GM23338 (cell line): ENCODE measurements at regions not wholly inside any gene's neighbourhood (a gene's known extent, or its start where the extent isn't known, plus 50 kb on each side); places are given as distances from the start of the nearest gene placed in this dataset.

Experiments used
- CREB1 ChIP-seq: fragments of 250-450 bp; sonication (Bioruptor Pico); IDR thresholded peaks from 2 replicates; pipeline ENCODE4 v1.5.0; 2020; ENCODE audit warnings: low read depth, mild to moderate bottlenecking, moderate library complexity
- EZH2 ChIP-seq: fragments of 200-600 bp; sonication (generic); IDR thresholded peaks from one replicate; pipeline ENCODE4 v1.8.0; 2017; ENCODE audit warnings: antibody characterized with exemption, mild to moderate bottlenecking, low read depth; ENCODE audit not compliant: unreplicated experiment
- EZH2phosphoT487 ChIP-seq: fragments of 200-600 bp; sonication (generic); IDR thresholded peaks from one replicate; pipeline ENCODE4 v1.8.1; 2018; ENCODE audit warnings: antibody characterized with exemption; ENCODE audit not compliant: unreplicated experiment
- JUNB ChIP-seq: IDR thresholded peaks from one replicate; pipeline ENCODE4 v1.6.1; 2016; ENCODE audit warnings: antibody characterized with exemption; ENCODE audit not compliant: unreplicated experiment
- NANOG ChIP-seq: IDR thresholded peaks from 2 replicates; pipeline ENCODE4 v1.6.1; 2016; ENCODE audit warnings: antibody characterized with exemption, borderline replicate concordance
- POLR2AphosphoS5 ChIP-seq: IDR thresholded peaks from 2 replicates; pipeline ENCODE4 v1.6.1; 2016; ENCODE audit warnings: antibody characterized with exemption, low read depth
- ZNF331 ChIP-seq: fragments of 250-450 bp; sonication (Bioruptor Pico); IDR thresholded peaks from 2 replicates; pipeline ENCODE4 v1.5.0; 2020; ENCODE audit warnings: low read depth, mild to moderate bottlenecking, moderate library complexity
- TF ChIP-seq, protein P1 (sequence below), 2 experiments: fragments of 200-600 bp in 1 of 2; sonication (generic) in 1 of 2; conservative IDR thresholded peaks; 2 replicates each; pipeline versions ENCODE4 v1.5.1 to v1.6.1; 2016 to 2017; ENCODE audit warnings: antibody characterized with exemption in 2 of 2, low read depth in 2 of 2, mild to moderate bottlenecking in 2 of 2, moderate library complexity in 1 of 2
- TF ChIP-seq, protein P2 (sequence below): fragments of 250-450 bp; sonication (Bioruptor Pico); IDR thresholded peaks from 2 replicates; pipeline ENCODE4 v1.5.0; 2020; ENCODE audit warnings: mild to moderate bottlenecking, moderate library complexity
- TF ChIP-seq, protein P3 (sequence below): IDR thresholded peaks from 2 replicates; pipeline ENCODE4 v1.6.1; 2016; ENCODE audit warnings: antibody characterized with exemption
- TF ChIP-seq, protein P4 (sequence below): IDR thresholded peaks from one replicate; pipeline ENCODE4 v1.6.1; 2018; ENCODE audit warnings: antibody characterized with exemption; ENCODE audit not compliant: unreplicated experiment

DNA sequence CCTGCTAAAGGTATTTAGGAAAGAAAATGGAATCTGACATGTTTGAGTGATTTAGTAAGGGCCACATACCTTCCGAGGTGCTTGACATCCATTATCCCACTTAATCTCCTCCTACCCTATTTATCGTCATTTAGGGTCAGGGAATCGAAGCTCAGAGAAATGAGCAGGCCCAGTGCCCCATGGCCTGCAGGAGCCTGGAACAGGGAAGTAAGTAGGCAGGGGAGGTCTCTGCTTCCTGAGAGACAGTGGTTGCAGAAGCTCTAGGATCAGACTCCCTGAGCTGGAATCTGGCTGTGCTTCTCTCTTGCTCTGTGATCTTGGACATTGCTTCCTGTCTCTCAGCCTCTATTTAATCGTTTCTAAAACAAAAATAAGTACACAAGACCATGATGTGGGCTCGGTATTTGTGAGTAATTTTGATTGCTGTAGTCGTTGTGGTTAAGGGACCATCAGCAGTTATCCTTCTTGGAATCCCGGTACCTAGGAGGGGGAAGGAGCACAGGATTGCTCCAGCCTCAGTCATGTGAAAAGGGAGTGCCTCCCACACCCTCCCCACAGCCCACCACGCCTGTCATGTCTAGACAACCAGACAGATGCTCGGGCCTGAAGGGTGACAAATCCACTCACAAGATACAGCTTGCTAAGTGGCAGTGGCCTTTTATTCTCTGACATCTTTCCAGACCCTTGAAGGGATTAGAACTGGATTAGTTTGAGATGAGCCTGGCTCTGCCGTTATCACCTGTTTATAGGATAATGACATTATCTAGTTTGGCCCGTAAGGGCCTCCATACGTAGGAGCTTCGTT lies 169.2 kb upstream of the TSHZ3 start:
- TF ChIP-seq, protein P1, sequence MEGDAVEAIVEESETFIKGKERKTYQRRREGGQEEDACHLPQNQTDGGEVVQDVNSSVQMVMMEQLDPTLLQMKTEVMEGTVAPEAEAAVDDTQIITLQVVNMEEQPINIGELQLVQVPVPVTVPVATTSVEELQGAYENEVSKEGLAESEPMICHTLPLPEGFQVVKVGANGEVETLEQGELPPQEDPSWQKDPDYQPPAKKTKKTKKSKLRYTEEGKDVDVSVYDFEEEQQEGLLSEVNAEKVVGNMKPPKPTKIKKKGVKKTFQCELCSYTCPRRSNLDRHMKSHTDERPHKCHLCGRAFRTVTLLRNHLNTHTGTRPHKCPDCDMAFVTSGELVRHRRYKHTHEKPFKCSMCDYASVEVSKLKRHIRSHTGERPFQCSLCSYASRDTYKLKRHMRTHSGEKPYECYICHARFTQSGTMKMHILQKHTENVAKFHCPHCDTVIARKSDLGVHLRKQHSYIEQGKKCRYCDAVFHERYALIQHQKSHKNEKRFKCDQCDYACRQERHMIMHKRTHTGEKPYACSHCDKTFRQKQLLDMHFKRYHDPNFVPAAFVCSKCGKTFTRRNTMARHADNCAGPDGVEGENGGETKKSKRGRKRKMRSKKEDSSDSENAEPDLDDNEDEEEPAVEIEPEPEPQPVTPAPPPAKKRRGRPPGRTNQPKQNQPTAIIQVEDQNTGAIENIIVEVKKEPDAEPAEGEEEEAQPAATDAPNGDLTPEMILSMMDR (conservative IDR thresholded peaks at IDR 0.05; ENCODE audit: low read depth in 2 of 2) = no peak
- no peak for TF ChIP-seq EZH2phosphoT487
- no peak for TF ChIP-seq POLR2AphosphoS5
- no peak for TF ChIP-seq CREB1 (CRISPR knock-in tag)
- TF ChIP-seq EZH2 = no peak
- TF ChIP-seq, protein P2, sequence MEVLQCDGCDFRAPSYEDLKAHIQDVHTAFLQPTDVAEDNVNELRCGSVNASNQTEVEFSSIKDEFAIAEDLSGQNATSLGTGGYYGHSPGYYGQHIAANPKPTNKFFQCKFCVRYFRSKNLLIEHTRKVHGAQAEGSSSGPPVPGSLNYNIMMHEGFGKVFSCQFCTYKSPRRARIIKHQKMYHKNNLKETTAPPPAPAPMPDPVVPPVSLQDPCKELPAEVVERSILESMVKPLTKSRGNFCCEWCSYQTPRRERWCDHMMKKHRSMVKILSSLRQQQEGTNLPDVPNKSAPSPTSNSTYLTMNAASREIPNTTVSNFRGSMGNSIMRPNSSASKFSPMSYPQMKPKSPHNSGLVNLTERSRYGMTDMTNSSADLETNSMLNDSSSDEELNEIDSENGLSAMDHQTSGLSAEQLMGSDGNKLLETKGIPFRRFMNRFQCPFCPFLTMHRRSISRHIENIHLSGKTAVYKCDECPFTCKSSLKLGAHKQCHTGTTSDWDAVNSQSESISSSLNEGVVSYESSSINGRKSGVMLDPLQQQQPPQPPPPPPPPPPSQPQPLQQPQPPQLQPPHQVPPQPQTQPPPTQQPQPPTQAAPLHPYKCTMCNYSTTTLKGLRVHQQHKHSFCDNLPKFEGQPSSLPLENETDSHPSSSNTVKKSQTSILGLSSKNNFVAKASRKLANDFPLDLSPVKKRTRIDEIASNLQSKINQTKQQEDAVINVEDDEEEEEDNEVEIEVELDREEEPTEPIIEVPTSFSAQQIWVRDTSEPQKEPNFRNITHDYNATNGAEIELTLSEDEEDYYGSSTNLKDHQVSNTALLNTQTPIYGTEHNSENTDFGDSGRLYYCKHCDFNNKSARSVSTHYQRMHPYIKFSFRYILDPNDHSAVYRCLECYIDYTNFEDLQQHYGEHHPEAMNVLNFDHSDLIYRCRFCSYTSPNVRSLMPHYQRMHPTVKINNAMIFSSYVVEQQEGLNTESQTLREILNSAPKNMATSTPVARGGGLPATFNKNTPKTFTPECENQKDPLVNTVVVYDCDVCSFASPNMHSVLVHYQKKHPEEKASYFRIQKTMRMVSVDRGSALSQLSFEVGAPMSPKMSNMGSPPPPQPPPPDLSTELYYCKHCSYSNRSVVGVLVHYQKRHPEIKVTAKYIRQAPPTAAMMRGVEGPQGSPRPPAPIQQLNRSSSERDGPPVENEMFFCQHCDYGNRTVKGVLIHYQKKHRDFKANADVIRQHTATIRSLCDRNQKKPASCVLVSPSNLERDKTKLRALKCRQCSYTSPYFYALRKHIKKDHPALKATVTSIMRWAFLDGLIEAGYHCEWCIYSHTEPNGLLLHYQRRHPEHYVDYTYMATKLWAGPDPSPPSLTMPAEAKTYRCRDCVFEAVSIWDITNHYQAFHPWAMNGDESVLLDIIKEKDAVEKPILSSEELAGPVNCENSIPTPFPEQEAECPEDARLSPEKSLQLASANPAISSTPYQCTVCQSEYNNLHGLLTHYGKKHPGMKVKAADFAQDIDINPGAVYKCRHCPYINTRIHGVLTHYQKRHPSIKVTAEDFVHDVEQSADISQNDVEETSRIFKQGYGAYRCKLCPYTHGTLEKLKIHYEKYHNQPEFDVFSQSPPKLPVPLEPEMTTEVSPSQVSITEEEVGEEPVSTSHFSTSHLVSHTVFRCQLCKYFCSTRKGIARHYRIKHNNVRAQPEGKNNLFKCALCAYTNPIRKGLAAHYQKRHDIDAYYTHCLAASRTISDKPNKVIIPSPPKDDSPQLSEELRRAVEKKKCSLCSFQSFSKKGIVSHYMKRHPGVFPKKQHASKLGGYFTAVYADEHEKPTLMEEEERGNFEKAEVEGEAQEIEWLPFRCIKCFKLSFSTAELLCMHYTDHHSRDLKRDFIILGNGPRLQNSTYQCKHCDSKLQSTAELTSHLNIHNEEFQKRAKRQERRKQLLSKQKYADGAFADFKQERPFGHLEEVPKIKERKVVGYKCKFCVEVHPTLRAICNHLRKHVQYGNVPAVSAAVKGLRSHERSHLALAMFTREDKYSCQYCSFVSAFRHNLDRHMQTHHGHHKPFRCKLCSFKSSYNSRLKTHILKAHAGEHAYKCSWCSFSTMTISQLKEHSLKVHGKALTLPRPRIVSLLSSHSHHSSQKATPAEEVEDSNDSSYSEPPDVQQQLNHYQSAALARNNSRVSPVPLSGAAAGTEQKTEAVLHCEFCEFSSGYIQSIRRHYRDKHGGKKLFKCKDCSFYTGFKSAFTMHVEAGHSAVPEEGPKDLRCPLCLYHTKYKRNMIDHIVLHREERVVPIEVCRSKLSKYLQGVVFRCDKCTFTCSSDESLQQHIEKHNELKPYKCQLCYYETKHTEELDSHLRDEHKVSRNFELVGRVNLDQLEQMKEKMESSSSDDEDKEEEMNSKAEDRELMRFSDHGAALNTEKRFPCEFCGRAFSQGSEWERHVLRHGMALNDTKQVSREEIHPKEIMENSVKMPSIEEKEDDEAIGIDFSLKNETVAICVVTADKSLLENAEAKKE (CRISPR knock-in tag) = no peak
- TF ChIP-seq JUNB = no peak
- TF ChIP-seq, protein P3, sequence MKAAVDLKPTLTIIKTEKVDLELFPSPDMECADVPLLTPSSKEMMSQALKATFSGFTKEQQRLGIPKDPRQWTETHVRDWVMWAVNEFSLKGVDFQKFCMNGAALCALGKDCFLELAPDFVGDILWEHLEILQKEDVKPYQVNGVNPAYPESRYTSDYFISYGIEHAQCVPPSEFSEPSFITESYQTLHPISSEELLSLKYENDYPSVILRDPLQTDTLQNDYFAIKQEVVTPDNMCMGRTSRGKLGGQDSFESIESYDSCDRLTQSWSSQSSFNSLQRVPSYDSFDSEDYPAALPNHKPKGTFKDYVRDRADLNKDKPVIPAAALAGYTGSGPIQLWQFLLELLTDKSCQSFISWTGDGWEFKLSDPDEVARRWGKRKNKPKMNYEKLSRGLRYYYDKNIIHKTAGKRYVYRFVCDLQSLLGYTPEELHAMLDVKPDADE = no peak
- no peak for TF ChIP-seq NANOG
- TF ChIP-seq, protein P4, sequence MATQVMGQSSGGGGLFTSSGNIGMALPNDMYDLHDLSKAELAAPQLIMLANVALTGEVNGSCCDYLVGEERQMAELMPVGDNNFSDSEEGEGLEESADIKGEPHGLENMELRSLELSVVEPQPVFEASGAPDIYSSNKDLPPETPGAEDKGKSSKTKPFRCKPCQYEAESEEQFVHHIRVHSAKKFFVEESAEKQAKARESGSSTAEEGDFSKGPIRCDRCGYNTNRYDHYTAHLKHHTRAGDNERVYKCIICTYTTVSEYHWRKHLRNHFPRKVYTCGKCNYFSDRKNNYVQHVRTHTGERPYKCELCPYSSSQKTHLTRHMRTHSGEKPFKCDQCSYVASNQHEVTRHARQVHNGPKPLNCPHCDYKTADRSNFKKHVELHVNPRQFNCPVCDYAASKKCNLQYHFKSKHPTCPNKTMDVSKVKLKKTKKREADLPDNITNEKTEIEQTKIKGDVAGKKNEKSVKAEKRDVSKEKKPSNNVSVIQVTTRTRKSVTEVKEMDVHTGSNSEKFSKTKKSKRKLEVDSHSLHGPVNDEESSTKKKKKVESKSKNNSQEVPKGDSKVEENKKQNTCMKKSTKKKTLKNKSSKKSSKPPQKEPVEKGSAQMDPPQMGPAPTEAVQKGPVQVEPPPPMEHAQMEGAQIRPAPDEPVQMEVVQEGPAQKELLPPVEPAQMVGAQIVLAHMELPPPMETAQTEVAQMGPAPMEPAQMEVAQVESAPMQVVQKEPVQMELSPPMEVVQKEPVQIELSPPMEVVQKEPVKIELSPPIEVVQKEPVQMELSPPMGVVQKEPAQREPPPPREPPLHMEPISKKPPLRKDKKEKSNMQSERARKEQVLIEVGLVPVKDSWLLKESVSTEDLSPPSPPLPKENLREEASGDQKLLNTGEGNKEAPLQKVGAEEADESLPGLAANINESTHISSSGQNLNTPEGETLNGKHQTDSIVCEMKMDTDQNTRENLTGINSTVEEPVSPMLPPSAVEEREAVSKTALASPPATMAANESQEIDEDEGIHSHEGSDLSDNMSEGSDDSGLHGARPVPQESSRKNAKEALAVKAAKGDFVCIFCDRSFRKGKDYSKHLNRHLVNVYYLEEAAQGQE = no peak
- no peak for TF ChIP-seq ZNF331 (CRISPR knock-in tag)
